ENCODE measurements at regions not wholly inside any gene's neighbourhood (a gene's known extent, or its start where the extent isn't known, plus 50 kb on each side); places are given as distances from the start of the nearest gene placed in this dataset.

GRCh38 chr9:108496846-108497245 is 358.9 kb downstream of the ACTL7B start:
- TF ChIP-seq, protein P1, sequence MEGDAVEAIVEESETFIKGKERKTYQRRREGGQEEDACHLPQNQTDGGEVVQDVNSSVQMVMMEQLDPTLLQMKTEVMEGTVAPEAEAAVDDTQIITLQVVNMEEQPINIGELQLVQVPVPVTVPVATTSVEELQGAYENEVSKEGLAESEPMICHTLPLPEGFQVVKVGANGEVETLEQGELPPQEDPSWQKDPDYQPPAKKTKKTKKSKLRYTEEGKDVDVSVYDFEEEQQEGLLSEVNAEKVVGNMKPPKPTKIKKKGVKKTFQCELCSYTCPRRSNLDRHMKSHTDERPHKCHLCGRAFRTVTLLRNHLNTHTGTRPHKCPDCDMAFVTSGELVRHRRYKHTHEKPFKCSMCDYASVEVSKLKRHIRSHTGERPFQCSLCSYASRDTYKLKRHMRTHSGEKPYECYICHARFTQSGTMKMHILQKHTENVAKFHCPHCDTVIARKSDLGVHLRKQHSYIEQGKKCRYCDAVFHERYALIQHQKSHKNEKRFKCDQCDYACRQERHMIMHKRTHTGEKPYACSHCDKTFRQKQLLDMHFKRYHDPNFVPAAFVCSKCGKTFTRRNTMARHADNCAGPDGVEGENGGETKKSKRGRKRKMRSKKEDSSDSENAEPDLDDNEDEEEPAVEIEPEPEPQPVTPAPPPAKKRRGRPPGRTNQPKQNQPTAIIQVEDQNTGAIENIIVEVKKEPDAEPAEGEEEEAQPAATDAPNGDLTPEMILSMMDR (IDR thresholded peaks at IDR 0.05; ENCODE audit: low read depth, low read length), result no peak
- no peak for TF ChIP-seq EZH2phosphoT487 (IDR thresholded peaks at IDR 0.05; ENCODE audit: low read depth)
